ENCODE measurements at regions not wholly inside any gene's neighbourhood (a gene's known extent, or its start where the extent isn't known, plus 50 kb on each side); places are given as distances from the start of the nearest gene placed in this dataset.
A peak's percentile ranks its signal among the peaks of the same experiment; 100 is the strongest.
"Not testable (repeated sequence)": the region's sequence is repeated elsewhere in the genome, so short reads cannot be mapped to it uniquely, and the experiment has no call there.

DNA sequence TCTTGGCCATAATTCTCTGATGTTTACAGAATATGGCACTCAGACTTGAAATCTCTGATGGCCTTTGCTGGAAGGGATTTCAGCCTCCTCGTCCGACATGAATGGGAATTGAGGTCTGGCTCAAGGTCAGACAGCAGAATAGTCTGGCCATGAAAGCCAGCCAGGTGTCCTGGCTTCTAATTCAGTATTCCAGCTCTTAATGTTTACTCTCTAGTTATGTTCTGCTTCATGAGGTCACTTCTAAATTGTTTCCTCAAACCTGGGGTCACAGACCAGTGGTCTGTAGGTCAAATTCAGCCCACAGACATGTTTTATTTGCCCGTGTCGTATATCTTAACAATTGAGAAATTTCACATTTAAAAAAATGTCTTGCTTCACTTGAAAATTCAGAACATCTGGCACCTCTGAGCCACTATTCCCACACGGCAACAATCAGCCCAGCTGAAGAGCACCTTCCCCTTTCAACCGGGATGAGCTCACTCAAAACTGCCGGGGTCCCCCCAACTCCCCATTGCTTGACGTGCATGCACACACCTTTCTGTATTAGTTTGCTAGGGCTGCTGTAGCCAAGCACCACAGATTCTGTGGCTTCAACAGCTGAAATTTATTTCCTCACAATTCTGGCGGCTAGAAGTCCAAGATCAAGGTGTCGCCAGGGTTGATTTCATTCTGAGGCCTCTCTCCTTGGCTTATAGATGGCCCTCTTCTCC lies 243.5 kb downstream of the ENC1 start:
- DNase-seq: no peak

DNA sequence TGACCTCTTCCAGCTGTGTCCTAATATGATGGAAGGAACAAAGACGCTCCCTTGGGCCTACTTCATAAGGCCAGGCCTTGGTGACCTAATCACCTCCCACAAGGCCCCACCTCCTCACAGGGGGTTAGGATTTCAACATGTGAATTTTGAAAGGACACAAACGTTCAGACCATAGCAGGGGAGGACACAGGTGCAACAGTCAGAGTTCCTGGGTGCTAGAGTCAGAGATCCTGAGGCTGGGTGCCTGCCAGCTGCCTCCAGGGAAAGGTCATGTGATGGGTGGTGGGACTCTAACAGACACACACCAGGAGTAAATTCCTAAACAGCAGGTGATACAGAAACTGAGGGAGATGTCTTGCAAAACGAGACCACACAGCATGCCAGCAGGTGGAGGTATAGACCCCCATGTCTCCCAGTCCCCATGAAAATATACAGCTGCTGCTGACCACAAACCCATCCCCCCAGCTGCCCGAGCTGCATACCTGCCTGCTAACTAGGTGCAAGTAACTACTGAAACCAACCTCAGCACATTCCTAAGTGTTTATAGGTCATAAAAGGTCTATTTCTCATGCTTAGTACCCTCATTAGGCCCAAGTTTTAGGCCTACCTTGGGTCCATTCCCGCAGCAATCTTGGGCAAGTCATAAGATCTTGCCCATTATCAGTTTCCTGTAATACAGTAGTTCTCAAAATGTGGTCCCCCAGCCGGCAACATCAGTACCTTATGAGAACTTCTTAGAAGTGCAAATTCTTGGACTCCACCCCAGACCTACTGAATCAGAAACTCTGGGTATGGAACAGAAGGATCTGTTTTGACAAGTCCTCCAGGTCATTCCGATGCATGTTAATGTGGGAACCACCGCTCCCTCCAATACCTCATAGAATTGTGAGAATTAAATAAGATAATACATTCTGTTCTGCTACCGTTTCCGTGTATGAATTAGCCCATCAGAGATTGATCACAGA lies 245.3 kb downstream of the ENC1 start:
- no peak for DNase-seq

DNA sequence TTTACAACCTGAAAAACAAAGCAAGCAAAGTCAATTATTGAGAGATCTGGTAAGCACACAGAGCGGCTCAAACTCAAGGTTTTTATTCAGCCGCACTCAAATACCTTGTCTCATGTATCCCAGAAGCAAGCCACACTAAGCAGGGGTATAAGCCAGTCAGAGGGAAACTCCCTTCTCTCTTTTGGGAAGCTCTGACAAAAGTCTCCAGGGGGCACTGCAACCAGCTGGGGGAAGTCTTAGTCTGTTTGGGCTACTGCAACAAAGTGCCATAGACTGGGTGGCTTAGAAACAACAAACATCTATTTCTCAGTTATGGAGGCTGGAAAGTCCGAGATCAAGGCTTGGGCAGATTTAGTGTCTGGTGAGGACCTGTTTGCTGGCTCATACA lies 246.0 kb downstream of the ENC1 start:
- DNase-seq: peak; percentile 56

GRCh38 chr5:74393943-74394342 lies 246.6 kb downstream of the ENC1 start:
- no peak for DNase-seq

DNA sequence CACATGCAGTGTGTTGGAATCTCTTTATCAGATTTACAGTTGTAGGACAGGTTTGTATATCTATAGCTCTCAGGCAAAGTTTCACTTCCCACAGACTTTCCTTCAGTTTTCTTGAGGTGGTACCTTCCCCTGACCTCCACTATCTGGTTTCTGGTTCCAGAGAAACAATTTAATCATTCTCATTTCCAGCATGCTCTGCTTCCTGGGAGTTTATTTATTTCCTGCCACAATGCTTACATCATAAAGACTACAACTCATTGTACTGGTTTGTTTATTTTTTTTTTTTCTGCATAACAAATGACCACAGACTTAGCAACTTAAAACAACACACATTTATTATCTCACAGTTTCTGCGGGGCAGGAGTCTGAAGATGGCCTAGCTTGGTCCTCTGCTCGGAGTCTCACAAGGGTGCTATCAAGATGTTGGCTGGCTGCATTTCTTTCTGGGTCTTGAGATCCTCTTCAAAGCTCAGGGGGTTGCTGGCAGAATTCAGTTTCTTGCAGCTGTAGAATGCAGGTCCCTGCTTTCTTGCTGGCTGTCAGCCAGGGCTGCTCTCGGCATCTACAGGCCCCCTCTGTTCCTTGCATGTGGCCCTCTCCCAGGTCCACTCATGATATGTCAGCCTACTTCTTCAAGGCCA lies 247.7 kb downstream of the ENC1 start:
- no peak for DNase-seq

DNA sequence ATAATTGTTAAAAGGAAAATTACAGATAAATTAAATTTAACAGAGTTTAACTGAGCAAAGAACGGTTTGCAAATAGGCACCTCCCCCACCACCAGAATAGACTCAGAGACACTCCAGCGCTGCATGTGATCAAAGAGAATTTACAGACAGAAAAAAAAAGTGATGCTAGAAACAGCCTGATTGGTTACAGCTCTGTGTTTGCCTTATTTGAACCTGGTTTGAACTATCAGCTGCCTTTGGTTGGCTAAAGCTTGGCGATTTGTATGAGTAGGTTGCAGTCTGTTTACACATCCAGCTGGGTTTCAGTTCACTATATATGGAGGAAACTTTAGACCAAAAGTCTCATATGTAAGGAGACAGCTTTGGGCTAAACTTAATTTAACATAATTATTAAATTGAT lies 249.1 kb downstream of the ENC1 start:
- DNase-seq: peak; percentile 29

- no peak for DNase-seq
These were observed 249.7 kb downstream of the ENC1 start for GRCh38 chr5:74390822-74391221.

DNA sequence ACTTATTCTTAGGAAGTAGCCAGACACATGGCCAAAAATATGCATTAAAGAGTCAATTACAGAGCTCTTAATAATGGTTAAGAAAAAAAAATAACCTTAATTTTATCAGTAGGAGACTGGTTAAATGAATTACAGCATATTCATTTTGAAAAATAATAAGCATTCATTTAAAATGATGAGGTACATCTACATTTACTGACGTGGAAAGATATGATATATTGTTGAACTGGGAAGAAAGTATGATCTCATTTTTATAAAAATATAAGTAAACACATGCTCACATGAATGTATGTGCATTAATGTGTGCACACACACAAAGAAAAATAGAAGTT lies 250.3 kb downstream of the ENC1 start:
- no peak for DNase-seq

DNA sequence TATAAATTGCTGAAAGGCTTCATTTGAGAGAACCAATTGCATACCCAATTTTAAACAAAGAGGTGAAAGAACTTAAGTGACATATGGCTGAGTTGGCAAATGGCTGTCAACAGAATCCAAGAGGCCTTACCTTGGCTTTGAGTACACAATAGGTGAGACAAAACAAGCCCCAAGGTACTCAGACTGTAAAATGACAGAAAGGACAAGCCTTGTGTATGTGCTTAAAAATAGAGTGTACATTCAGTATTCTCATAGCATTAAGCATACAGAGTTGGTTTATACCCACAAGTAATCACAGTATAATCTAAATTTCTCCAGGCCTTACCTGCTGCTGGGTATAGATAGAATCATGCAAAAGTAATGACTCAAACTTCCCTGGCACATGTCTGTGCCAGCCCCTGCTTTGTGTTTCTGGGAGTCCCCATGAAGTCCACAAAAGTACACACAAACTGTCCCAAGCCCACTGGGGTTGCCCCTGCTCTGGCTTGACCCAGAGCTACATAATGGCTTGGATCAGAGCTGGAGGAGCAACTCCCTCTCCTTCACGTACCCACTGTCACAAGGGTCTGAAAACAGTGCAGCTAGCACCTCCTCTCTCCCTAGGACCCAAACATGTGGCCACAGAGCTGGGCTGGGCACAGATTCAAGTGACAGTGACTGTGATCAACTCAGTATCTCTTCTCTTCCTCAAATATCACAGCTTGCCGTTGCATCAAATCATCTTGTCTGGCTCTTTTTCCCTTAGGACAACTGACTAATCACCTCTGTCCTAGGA lies 250.8 kb downstream of the ENC1 start:
- no peak for DNase-seq

GRCh38 chr5:74388411-74388810 lies 252.1 kb downstream of the ENC1 start:
- not testable (repeated sequence) for DNase-seq

GRCh38 chr5:74386571-74387334 lies 253.8 kb downstream of the ENC1 start:
- no peak for DNase-seq

GRCh38 chr5:74384851-74385250 lies 255.7 kb downstream of the ENC1 start:
- no peak for DNase-seq

- no peak for DNase-seq
These were observed 257.4 kb downstream of the ENC1 start for GRCh38 chr5:74382987-74383593.

DNA sequence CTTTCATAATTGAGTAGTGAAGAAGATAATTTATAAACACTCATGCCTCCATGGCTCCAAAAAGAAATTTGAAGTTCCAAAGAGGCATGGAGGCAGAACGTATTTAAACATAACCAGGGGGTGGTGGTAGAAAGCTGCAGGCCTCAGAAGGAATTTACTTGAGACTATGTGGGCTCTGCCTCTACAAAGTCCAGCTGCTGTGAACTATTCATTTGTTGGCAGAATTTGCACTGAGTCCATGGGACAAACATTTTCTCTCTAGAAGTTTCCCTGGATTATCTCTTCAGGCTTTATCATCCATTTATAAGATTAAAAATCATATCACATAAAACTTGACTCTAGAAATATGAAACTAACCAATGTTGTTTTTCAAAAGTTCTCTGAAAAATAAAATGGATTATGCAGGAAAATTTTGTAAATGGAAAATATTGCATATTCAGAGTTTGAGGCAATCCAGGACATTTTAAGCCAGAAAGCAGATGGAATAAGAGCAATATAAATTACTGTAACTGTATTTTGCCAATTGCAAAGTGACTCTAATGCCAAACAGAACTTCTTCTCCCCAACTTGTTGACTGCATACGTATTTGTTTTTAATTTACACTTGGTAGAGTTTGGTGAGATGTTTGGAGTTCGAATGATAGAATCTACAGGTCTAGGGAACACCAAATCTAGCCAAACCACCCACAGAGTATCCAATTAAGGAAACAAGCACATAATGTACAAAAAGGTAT lies 258.2 kb downstream of the ENC1 start:
- DNase-seq: no peak

GRCh38 chr5:74380193-74380592 lies 260.3 kb downstream of the ENC1 start:
- DNase-seq: no peak

DNA sequence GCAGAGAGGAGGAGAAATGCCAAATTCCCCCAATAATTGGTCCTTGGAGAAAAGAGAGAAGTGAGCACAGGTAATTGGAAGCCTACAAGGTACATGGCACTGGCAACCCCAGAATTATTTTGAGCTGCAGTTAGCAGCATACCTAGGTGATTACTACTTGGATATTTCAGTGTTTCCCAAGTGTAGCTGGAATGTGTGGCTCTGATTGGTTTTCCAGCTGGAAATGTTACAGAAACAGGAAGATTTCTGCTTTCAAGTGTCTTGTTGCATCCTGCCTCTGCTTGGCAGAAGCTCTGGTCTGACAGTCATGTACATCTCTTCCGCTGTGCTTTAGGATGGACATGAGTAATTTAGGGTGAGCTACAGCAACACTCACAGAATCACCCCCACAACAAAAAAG lies 262.1 kb downstream of the ENC1 start:
- DNase-seq: no peak

DNA sequence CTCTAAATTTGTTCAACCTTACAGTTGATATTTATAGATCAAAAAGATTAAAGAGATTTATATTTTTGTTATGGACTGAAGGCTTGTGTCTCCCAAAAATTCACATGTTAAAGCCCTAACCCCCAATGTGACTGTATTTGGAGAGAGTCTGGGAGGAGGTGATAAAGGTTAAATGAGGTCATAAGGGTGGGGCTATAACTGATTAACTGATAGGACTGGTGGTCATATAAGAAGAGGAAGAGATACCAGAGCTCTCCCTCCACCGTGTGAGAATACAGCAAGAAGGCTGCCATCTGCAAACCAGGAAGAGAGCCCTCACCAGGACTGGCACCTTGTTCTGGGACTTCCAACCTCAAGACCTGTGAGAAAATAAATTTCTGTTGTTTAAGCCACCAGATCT lies 264.3 kb downstream of the ENC1 start:
- no peak for DNase-seq

GRCh38 chr5:74375271-74375670 lies 265.3 kb downstream of the ENC1 start:
- no peak for DNase-seq

DNA sequence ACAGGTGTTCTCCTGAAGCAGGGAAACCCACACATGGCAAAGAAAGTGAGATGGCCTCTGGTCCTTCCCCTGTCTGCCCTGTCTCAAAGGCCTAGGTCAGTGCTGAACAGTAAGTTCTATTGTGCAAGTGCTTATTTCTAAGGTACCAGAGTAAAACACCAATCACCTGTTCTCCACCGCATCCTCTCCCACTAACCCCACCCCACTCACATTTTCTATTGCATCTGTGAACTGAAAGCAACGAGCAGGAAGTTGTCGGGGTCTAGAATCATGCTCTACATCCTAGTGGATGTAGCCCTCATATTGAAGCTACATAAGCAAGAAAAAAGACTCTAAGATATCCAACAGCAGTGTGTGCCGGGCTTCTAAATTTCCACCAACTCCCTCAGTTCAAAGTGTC lies 265.9 kb downstream of the ENC1 start:
- no peak for DNase-seq

- DNase-seq: no peak
These were observed 267.5 kb downstream of the ENC1 start for GRCh38 chr5:74373076-74373475.

GRCh38 chr5:74372502-74373064 lies 267.9 kb downstream of the ENC1 start:
- DNase-seq: no peak

Data from inflammatory macrophage treated with lipopolysaccharide for 4 hours (primary cell).